Spleen (tissue), 7 donors: ENCODE measurements at regions not wholly inside any gene's neighbourhood (a gene's known extent, or its start where the extent isn't known, plus 50 kb on each side); places are given as distances from the start of the nearest gene placed in this dataset.

Source experiments
- CTCF ChIP-seq, 11 experiments: fragments of 200-600 bp in 7 of 11; fragments of 450-650 bp in 4 of 11; sonication (generic) in 4 of 11; IDR thresholded peaks in 8 of 11; conservative IDR thresholded peaks in 3 of 11; 1 replicate in 7 of 11; 2 replicates in 4 of 11; pipeline versions ENCODE4 v1.4.0 to v1.8.0; 2016 to 2021; ENCODE audit warnings: antibody characterized with exemption in 11 of 11, inconsistent platforms in 4 of 11, mild to moderate bottlenecking in 1 of 11
- POLR2AphosphoS5 ChIP-seq, 3 donors: sonication (generic); formaldehyde crosslinking; IDR thresholded peaks; one replicate each; pipeline ENCODE4 v1.5.1; 2017; ENCODE audit warnings: antibody characterized with exemption in 3 of 3
- donor health status: DM: no; HTN: no; CAD: no; lungs with moderate emphysema.
- donor health status: DM: no; HTN: no; CAD: no.
- donor health status: DM: no; HTN: no; CAD: no.

DNA sequence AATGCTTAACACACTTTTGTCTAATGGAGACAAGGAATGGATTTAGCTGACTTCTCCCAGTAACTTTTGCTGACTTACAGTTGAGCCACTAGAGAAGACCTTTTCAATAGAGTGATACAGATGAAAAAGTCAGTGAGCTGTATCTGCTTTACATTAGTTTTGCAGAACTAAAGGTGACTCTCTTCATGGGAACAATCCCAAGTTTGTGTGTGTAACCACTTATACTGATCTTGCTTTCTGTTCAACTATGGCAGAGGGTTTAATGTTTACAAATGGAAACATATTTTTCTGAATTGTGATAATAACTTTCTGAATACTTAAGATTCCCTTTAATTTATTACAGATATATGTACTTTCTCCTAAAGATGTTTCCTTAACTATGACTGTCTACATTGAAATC, 182.6 kb upstream of the PUDP start:
- no peak for TF ChIP-seq CTCF (IDR thresholded peaks at IDR 0.05 in 8 of 11, conservative IDR thresholded peaks at IDR 0.05 in 3 of 11)
- TF ChIP-seq POLR2AphosphoS5 (IDR thresholded peaks at IDR 0.05), result no peak
